ENCODE measurements at regions not wholly inside any gene's neighbourhood (a gene's known extent, or its start where the extent isn't known, plus 50 kb on each side); places are given as distances from the start of the nearest gene placed in this dataset.

GRCh38 chr5:87069311-87069710 is 198.4 kb upstream of the RASA1 start:
- no peak for DNase-seq

GRCh38 chr5:87069974-87070608 is 197.6 kb upstream of the RASA1 start:
- DNase-seq, result no peak

DNA sequence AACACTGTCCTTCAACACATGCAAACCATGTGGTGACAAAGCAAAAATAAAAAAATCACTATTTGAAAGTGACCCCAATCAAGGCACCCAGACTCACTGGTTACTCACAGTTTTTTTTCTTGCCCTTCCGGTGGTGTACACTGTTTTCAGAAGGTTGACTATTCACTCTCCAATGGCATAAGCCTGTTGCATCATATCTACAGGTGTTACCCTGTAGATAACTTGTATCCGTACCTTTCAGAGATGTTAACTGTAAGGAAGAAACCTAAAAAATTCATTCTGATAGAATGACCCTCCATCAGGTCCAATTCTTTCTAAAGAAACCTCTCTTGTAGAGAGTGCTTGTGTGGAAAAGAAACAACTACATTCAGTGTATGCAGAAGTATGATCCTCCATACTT is 193.6 kb upstream of the RASA1 start:
- DNase-seq, result no peak

GRCh38 chr5:87074934-87075541 is 192.6 kb upstream of the RASA1 start:
- no peak for DNase-seq

DNA sequence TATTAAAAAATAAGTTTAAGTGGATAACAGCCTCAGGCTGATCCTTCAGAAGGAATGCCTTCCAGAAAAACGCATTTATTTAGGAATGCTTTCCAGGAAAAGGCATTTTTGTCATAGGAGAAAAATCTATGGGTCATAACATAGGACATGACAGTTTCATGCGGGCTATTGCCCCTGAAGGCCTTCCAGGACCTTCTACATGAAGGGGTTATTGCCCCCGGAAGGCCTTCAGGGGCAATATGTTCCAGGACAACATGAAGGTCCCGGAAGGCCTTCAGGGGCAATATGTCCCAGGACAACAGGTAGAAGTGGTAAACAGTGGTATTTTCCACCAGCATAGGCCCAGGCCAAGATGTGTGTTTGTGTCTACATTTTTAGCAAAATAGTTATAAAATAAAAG is 191.3 kb upstream of the RASA1 start:
- DNase-seq, result no peak

- DNase-seq, result no peak
Measured at GRCh38 chr5:87076931-87077330, 190.8 kb upstream of the RASA1 start.

- no peak for DNase-seq
Measured at GRCh38 chr5:87079219-87079618, 188.5 kb upstream of the RASA1 start.

DNA sequence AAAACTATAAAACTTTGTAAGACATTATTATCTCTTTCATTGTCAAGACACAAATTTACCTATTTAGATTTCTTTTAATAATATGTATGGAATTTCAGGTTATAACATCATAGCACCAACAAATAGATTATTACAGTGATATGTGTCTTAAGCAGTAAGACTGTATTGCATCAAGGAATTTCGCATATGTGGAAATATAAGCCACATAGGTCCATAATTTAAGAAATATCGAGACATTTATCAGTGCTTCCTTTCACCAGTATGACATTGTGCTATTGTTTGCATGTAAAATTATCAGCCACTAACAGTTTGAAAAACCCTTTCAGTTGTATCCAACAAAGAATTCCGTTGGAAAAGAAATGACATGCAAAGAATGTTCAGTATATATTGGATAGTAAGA is 186.7 kb upstream of the RASA1 start:
- DNase-seq, result no peak

GRCh38 chr5:87081511-87082372 is 185.9 kb upstream of the RASA1 start:
- no peak for DNase-seq

DNA sequence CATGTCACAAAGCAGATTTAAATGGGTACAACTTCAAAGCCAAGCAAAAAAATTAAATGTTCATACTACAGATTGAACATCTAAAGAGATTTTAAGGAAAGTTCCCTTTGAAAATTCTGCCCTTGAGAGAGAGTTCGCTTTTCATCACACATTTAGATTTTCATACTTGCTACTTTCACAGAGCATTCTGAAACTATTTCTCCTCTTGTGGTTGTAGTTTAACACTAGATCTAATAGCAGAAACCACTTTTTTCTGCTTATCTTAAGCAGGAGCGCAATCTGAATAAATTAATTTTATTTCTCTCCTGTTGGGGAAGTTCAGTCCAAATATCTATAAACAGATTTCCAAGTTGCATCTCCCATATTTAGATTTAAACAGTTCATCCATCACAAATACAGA is 173.3 kb upstream of the RASA1 start:
- DNase-seq, result no peak

- no peak for DNase-seq
Measured at GRCh38 chr5:87094833-87095232, 172.8 kb upstream of the RASA1 start.

DNA sequence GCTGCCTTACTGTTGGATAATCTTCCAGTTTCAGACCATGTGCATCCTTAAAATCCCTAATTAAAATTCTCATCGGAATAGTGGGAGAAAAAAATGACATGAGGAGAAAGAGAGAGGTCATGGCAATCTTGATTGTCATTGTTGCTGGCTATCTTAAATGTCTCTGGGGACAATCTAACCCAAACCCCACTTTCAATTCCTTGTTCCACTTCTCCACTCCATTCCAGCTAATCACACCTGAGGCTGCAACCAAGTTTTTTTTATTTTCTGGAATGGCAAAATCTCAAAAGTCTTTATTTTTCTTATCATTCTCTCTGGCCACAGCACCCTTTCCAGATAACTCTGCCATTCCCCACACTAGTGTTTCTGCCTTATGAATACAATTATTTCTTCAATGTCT is 171.9 kb upstream of the RASA1 start:
- DNase-seq, result no peak

GRCh38 chr5:87097664-87098063 is 170.0 kb upstream of the RASA1 start:
- DNase-seq, result no peak

DNA sequence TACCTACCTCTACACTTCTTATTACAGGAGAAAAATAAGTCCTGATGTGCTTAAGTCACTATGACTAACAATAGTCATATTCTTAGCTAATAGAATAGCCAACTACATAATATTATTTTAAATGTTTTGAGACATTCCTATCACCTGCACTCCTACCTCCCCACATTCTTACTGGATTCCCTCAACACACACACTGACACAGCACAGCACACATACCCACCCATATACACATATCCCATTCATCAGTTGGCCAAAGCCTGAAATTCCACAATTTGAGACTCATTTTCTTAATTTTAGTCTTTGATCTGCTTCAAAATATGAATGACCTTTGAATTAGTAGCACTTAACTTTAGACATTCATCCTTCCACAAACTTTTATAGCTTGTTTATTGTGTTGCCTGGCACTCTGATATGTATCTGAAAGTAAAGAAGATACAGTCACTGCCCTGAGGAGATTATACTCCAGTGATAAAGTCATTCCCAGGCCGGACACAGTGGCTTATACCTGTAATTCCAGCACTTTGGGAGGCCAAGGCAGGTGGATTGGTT is 168.3 kb upstream of the RASA1 start:
- no peak for DNase-seq

DNA sequence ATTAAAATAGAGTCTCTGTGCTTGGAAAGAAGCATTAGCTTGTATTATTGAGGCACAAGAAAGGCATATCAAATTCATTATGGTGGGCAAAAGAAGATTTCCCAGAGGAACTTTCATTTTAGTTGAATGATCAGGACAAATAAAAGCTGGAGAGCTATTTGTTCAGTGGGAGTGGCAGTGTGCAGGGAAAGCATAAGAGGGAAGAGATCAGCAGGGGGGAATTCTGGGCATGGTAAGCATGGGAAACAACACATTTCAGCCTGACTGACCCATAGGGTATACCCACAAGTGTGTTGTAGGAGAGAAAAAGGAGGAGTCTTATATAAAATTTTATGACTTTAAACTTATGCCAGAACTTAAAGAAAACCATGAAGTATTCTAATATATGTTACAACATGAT is 167.7 kb upstream of the RASA1 start:
- no peak for DNase-seq

DNA sequence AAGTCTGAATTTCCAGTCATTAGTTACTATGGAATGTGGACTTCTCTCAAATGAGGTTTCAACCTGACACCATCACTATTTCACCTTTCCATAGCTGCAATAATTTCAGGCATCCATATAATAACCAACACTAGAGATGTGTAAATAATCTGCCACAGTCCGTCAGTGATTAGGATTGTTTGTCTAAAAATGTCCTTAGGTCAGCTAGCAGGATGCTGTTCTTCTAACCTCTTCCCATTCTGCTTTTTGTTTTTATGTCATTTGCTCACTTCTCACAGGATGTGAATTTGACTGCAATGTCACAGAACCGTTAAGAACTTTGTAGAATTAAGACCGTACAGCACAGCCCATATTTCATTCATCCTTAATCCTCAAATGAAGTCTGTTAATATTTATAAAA is 166.4 kb upstream of the RASA1 start:
- DNase-seq, result no peak

DNA sequence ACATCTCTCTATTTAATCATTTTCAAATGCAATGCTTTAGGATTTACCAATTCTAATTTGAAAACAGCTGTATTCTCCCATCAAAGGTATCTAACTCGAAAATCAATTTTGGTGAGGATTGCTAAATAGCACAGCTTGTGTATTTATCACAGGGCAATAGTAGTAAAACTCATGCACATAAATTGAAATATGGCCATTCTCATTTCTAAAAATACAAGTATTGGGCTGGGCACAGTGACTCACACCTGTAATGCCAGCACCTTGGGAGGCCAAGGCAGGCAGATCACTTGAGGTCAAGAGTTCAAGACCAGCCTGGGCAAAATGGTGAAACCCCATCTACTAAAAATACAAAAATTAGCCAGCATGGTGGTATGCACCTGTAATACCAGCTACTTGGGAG is 164.8 kb upstream of the RASA1 start:
- no peak for DNase-seq

DNA sequence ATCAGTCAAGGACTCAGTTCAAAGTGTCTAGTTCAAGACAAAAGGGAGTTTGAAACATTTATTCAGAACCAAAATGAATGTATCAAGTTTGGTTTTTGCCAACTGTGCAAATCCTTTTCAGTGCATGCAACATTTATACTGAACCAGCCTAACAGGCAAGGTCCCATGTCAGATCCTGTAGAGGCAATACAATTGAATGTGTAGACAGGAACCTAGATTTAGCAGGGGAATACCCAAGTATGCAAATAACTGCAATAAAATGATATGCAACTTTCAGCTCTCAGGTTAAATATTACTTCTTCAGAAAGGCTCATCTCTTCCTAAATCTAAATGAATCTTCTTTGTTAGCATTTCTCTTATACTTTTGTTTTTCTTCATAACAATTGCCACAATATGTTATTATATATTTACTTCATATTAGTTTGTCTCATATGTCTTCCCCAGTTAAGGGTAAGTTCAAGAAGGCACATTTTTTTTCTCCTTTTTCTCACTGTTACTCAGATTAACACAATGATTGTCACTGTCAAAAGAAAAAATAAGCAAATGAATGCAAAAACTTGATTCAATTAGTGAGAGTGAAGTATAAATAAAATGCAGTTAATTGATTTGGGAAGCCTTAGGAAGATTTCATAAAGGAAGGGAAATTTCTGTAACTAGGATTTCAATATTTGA is 163.9 kb upstream of the RASA1 start:
- DNase-seq, result no peak

- no peak for DNase-seq
Measured at GRCh38 chr5:87105577-87105976, 162.1 kb upstream of the RASA1 start.

- no peak for DNase-seq
Measured at GRCh38 chr5:87109746-87110145, 157.9 kb upstream of the RASA1 start.

- DNase-seq, result no peak
Measured at GRCh38 chr5:87110721-87111120, 157.0 kb upstream of the RASA1 start.

DNA sequence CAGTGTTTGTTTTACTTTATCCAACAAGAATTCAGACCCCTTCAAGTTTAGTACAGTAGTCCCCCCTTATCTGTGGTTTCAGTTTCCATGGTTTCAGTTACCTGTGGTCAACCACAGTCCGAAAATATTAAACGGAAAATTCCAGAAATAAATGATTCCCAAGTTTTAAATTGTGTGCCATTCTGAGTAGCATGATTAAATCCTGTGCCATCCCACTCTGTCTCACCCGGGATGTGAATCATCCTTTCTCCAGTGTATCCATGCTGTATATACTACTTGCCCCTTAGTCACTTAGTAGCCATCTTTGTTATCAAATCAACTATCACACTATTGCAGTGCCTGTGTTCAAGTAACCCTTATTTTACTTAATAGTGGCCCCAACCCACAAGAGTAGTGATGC is 153.8 kb upstream of the RASA1 start:
- DNase-seq, result no peak

GRCh38 chr5:87114631-87115030 is 153.1 kb upstream of the RASA1 start:
- no peak for DNase-seq
